Gastroesophageal sphincter (tissue), 4 donors: ENCODE measurements at regions not wholly inside any gene's neighbourhood (a gene's known extent, or its start where the extent isn't known, plus 50 kb on each side); places are given as distances from the start of the nearest gene placed in this dataset.

Experiments
- ATAC-seq: fragments of 150-250 bp; one replicate; pipeline ENCODE4 v1.9.1; 2016; ENCODE audit warnings: mild to moderate bottlenecking, moderate library complexity
- H3K27ac ChIP-seq, 4 donors: fragments of 200-600 bp; sonication (generic) in 3 of 4; 1 replicate in 3 of 4; 2 replicates in 1 of 4; pipeline ENCODE4 v1.5.1; 2016 to 2019
- H3K27me3 ChIP-seq: fragments of 200-600 bp; sonication (generic); one replicate; pipeline ENCODE4 v1.5.1; 2019
- H3K36me3 ChIP-seq, 2 donors: fragments of 200-600 bp; sonication (generic); one replicate each; pipeline ENCODE4 v1.5.1; 2019; ENCODE audit warnings: control low read depth in 1 of 2
- H3K4me1 ChIP-seq, 3 donors: fragments of 200-600 bp; sonication (generic); 1 replicate in 2 of 3; 2 replicates in 1 of 3; pipeline ENCODE4 v1.5.1; 2016 to 2019; ENCODE audit warnings: control low read depth in 2 of 3
- H3K4me3 ChIP-seq, 2 donors: fragments of 200-600 bp; sonication (generic); one replicate each; pipeline ENCODE4 v1.5.1; 2019; ENCODE audit warnings: mild to moderate bottlenecking in 1 of 2, moderate library complexity in 1 of 2
- H3K9me3 ChIP-seq, 3 donors: fragments of 200-600 bp; sonication (generic); one replicate each; pipeline ENCODE4 v1.5.1; 2017 to 2019; ENCODE audit warnings: control low read depth in 2 of 3
- EP300 ChIP-seq: sonication (generic); formaldehyde crosslinking; IDR thresholded peaks from one replicate; pipeline ENCODE4 v1.6.1; 2017; ENCODE audit warnings: antibody characterized with exemption, mild to moderate bottlenecking
- POLR2A ChIP-seq, 2 donors: fragments of 450-650 bp; IDR thresholded peaks; one replicate each; pipeline ENCODE4 v1.6.1; 2017; ENCODE audit warnings: antibody characterized with exemption in 2 of 2, mild to moderate bottlenecking in 2 of 2, moderate library complexity in 1 of 2
- POLR2AphosphoS5 ChIP-seq: sonication (generic); formaldehyde crosslinking; IDR thresholded peaks from one replicate; pipeline ENCODE4 v1.6.1; 2017; ENCODE audit warnings: antibody characterized with exemption
- WGBS, 2 donors: methylation state at CpG; one replicate each; pipeline ENCODE4 v1.1.5; 2018; ENCODE audit warnings: low coverage in 1 of 2; 5-methylcytosine and 5-hydroxymethylcytosine counted together
- TF ChIP-seq, protein P1 (sequence below), 4 experiments: fragments of 200-600 bp in 2 of 4; fragments of 450-650 bp in 2 of 4; sonication (generic) in 1 of 4; IDR thresholded peaks; one replicate each; pipeline ENCODE4 v1.5.1; 2017 to 2019; ENCODE audit warnings: antibody characterized with exemption in 4 of 4, mild to moderate bottlenecking in 2 of 4, moderate library complexity in 2 of 4

- no peak for ATAC-seq
Observed at GRCh38 chr12:20030826-20031225, 337.5 kb upstream of the PDE3A start.

DNA sequence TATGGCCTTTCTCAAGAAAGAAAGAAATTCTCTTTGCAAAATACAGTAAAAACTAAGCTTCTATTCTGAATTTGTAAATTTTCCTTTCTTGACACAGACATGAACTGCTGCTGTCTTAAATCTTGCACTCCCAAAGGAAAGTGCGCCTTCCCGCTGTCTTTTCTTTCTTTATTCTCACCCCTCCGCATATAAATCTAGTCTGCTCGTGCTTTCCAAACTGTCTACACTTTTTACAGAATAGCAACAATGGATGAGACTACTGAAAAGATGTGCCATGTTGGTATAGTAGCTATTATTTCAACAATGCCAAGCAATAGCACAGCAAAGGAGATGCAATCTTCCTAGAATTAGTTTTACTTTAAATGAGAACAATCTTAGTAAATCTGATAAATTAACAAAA lies 328.8 kb upstream of the PDE3A start:
- WGBS, 2 donors, result 90 to 92% methylated on average over 4 of the region's 4 CpGs
- no peak for ATAC-seq
- no peaks in the 10 kb centered on the region for H3K36me3 ChIP-seq
- no peak for TF ChIP-seq POLR2A (IDR thresholded peaks at IDR 0.05)
- TF ChIP-seq EP300, result no peak
- TF ChIP-seq POLR2AphosphoS5, result no peak
- TF ChIP-seq, protein P1, sequence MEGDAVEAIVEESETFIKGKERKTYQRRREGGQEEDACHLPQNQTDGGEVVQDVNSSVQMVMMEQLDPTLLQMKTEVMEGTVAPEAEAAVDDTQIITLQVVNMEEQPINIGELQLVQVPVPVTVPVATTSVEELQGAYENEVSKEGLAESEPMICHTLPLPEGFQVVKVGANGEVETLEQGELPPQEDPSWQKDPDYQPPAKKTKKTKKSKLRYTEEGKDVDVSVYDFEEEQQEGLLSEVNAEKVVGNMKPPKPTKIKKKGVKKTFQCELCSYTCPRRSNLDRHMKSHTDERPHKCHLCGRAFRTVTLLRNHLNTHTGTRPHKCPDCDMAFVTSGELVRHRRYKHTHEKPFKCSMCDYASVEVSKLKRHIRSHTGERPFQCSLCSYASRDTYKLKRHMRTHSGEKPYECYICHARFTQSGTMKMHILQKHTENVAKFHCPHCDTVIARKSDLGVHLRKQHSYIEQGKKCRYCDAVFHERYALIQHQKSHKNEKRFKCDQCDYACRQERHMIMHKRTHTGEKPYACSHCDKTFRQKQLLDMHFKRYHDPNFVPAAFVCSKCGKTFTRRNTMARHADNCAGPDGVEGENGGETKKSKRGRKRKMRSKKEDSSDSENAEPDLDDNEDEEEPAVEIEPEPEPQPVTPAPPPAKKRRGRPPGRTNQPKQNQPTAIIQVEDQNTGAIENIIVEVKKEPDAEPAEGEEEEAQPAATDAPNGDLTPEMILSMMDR (IDR thresholded peaks at IDR 0.05), result no peak
- H3K9me3 ChIP-seq, result no peaks in the 10 kb centered on the region
- H3K27me3 ChIP-seq, result no peaks in the 10 kb centered on the region
- no peak overlapping the region for H3K4me3 ChIP-seq
- H3K27ac ChIP-seq, result no peak overlapping the region
- H3K4me1 ChIP-seq, result peaks cover 0 to 30% (median 0%) of the 10 kb centered on the region in 3 donors

More at GRCh38 chr12:20030826-20031225, 337.5 kb upstream of the PDE3A start:
- TF ChIP-seq EP300, result no peak
- TF ChIP-seq, protein P1 (IDR thresholded peaks at IDR 0.05), result no peak
- TF ChIP-seq POLR2AphosphoS5, result no peak
- TF ChIP-seq POLR2A (IDR thresholded peaks at IDR 0.05), result no peak
- 0 to 11% methylated on average over 1 of the region's 1 CpG for WGBS, 2 donors
- peak overlapping the region in 1 of 4 donors; percentile 42 for H3K27ac ChIP-seq
- no peaks in the 10 kb centered on the region for H3K36me3 ChIP-seq
- H3K27me3 ChIP-seq, result no peaks in the 10 kb centered on the region
- no peak overlapping the region for H3K4me3 ChIP-seq
- H3K4me1 ChIP-seq, result peaks cover 0 to 15% (median 0%) of the 10 kb centered on the region in 3 donors
- H3K9me3 ChIP-seq, result no peaks in the 10 kb centered on the region

DNA sequence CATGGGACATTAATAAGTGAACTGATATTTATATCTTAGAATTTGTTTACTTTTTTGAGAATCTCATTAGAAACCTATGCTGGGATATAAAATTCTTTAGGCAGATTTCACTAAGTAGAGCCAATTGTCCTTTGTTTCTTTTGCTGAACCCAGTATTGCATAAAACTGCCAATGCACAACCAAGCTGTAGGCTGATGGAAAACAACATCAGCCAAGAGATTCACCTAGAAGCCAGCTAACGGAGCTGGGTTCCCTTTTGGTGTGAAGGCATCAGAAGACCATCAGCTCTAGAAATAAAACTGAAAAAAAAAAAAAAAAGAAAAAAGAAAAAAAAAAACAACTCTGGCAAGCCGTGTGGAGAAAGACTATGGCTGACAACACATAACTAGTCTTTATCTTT lies 328.2 kb upstream of the PDE3A start:
- WGBS, 2 donors, result 40 to 54% methylated on average over 1 to 2 of the region's 2 CpGs
- Histone ChIP-seq H3K4me1 (peaks cover 0 to 30% (median 0%) of the 10 kb centered on the region in 3 donors), H3K9me3 (no peaks in the 10 kb centered on the region), H3K27me3 (no peaks in the 10 kb centered on the region), H3K4me3 (no peak overlapping the region), H3K27ac (no peak overlapping the region), H3K36me3 (no peaks in the 10 kb centered on the region)
- TF ChIP-seq POLR2AphosphoS5 (no peak), EP300 (no peak), POLR2A (IDR thresholded peaks at IDR 0.05) (no peak)
- TF ChIP-seq, protein P1 (IDR thresholded peaks at IDR 0.05), result no peak
- ATAC-seq, result no peak

DNA sequence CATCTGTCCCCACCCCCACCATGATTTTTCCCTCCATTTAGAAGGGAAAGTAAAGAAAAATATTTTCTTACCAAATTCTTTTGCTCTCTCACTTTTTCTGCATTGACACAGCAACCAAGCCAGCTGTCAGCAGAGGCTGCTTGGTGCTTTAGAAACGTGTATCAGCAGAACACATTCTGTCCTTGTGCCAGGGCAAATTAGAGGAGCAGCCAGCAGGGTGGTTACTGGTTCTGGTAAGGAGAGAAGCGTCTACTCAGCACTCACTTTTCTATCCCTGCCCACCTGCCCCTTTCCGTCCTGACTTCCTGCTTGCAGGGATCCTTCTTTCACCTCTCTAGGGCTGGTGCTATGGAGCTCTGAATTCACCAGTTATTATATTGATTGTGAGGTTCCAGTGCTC lies 327.5 kb upstream of the PDE3A start:
- Histone ChIP-seq H3K4me1 (peaks cover 0 to 30% (median 0%) of the 10 kb centered on the region in 3 donors), H3K27ac (peak overlapping the region in 1 of 4 donors; percentile 16), H3K4me3 (no peak overlapping the region), H3K9me3 (no peaks in the 10 kb centered on the region), H3K36me3 (no peaks in the 10 kb centered on the region), H3K27me3 (no peaks in the 10 kb centered on the region)
- 28 to 44% methylated on average over 3 of the region's 3 CpGs for WGBS, 2 donors
- ATAC-seq, result no peak
- TF ChIP-seq EP300 (no peak), POLR2A (IDR thresholded peaks at IDR 0.05) (no peak)
- TF ChIP-seq, protein P1 (IDR thresholded peaks at IDR 0.05), result peak in 2 of 4 experiments; percentile 9 to 20

GRCh38 chr12:20044351-20044750 lies 324.0 kb upstream of the PDE3A start:
- Histone ChIP-seq H3K4me3 (no peak overlapping the region), H3K27ac (peak overlapping the region in 1 of 4 donors; percentile 0), H3K9me3 (no peaks in the 10 kb centered on the region), H3K27me3 (no peaks in the 10 kb centered on the region), H3K36me3 (no peaks in the 10 kb centered on the region), H3K4me1 (peaks cover 0 to 35% (median 0%) of the 10 kb centered on the region in 3 donors)
- TF ChIP-seq EP300 (no peak), POLR2A (IDR thresholded peaks at IDR 0.05) (no peak), POLR2AphosphoS5 (no peak)
- TF ChIP-seq, protein P1 (IDR thresholded peaks at IDR 0.05), result no peak
- ATAC-seq, result no peak
- 61 to 67% methylated on average over 1 of the region's 1 CpG for WGBS, 2 donors
